Gastrocnemius medialis (tissue), 4 donors: ENCODE measurements at regions not wholly inside any gene's neighbourhood (a gene's known extent, or its start where the extent isn't known, plus 50 kb on each side); places are given as distances from the start of the nearest gene placed in this dataset.
"Not testable (repeated sequence)": the region's sequence is repeated elsewhere in the genome, so short reads cannot be mapped to it uniquely, and the experiment has no call there.

Source experiments
- POLR2A ChIP-seq, 2 donors: fragments of 450-650 bp; IDR thresholded peaks; one replicate each; pipeline ENCODE4 v1.6.1; 2017; ENCODE audit warnings: antibody characterized with exemption in 2 of 2, mild to moderate bottlenecking in 2 of 2, moderate library complexity in 2 of 2
- TF ChIP-seq, protein P1 (sequence below), 5 experiments: fragments of 450-650 bp in 3 of 5; fragments of 200-600 bp in 2 of 5; sonication (generic) in 2 of 5; IDR thresholded peaks in 4 of 5; conservative IDR thresholded peaks in 1 of 5; 1 replicate in 4 of 5; 2 replicates in 1 of 5; pipeline ENCODE4 v1.5.1; 2016 to 2019; ENCODE audit warnings: antibody characterized with exemption in 5 of 5, mild to moderate bottlenecking in 3 of 5, moderate library complexity in 3 of 5

DNA sequence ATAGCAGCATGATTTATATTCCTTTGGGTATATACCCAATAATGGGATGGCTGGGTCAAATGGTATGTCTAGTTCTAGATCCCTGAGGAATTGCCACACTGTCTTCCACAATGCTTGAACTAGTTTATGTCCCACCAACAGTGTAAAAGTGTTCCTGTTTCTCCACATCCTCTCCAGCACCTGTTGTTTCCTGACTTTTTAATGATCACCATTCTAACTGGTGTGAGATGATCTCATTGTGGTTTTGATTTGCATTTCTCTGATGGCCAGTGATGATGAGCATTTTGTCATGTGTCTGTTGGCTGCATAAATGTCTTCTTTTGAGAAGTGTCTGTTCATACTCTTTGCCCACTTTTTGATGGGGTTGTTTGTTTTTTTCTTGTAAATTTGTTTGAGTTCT lies 54.0 kb upstream of the GPR89A start:
- TF ChIP-seq, protein P1, sequence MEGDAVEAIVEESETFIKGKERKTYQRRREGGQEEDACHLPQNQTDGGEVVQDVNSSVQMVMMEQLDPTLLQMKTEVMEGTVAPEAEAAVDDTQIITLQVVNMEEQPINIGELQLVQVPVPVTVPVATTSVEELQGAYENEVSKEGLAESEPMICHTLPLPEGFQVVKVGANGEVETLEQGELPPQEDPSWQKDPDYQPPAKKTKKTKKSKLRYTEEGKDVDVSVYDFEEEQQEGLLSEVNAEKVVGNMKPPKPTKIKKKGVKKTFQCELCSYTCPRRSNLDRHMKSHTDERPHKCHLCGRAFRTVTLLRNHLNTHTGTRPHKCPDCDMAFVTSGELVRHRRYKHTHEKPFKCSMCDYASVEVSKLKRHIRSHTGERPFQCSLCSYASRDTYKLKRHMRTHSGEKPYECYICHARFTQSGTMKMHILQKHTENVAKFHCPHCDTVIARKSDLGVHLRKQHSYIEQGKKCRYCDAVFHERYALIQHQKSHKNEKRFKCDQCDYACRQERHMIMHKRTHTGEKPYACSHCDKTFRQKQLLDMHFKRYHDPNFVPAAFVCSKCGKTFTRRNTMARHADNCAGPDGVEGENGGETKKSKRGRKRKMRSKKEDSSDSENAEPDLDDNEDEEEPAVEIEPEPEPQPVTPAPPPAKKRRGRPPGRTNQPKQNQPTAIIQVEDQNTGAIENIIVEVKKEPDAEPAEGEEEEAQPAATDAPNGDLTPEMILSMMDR (IDR thresholded peaks at IDR 0.05 in 4 of 5, conservative IDR thresholded peaks at IDR 0.05 in 1 of 5): not testable (repeated sequence)
- TF ChIP-seq POLR2A (IDR thresholded peaks at IDR 0.05): not testable (repeated sequence)
